ENCODE measurements at regions not wholly inside any gene's neighbourhood (a gene's known extent, or its start where the extent isn't known, plus 50 kb on each side); places are given as distances from the start of the nearest gene placed in this dataset.

DNA sequence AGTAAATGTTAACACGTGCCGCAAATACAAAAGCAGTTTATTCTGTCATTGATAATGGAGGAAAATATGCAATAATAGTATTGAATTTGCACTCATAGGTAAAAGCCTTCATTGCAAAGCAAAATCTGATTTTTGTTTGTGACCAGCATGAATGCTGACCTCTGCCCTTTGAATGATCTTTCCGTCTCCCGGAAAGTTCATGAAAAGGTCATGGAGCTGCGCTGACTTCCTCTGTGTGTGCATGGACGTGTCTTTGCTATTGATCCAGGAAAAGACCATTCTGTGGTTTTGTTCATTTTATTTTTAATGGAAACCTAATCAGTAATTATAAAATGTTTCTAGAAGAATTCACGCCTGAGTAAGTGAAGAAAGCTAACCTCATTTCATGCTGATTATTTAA, 320.0 kb downstream of the MTX2 start:
- TF ChIP-seq, protein P1, sequence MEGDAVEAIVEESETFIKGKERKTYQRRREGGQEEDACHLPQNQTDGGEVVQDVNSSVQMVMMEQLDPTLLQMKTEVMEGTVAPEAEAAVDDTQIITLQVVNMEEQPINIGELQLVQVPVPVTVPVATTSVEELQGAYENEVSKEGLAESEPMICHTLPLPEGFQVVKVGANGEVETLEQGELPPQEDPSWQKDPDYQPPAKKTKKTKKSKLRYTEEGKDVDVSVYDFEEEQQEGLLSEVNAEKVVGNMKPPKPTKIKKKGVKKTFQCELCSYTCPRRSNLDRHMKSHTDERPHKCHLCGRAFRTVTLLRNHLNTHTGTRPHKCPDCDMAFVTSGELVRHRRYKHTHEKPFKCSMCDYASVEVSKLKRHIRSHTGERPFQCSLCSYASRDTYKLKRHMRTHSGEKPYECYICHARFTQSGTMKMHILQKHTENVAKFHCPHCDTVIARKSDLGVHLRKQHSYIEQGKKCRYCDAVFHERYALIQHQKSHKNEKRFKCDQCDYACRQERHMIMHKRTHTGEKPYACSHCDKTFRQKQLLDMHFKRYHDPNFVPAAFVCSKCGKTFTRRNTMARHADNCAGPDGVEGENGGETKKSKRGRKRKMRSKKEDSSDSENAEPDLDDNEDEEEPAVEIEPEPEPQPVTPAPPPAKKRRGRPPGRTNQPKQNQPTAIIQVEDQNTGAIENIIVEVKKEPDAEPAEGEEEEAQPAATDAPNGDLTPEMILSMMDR (IDR thresholded peaks at IDR 0.05; ENCODE audit: low read depth, low read length) = no peak
- no peak for DNase-seq

DNA sequence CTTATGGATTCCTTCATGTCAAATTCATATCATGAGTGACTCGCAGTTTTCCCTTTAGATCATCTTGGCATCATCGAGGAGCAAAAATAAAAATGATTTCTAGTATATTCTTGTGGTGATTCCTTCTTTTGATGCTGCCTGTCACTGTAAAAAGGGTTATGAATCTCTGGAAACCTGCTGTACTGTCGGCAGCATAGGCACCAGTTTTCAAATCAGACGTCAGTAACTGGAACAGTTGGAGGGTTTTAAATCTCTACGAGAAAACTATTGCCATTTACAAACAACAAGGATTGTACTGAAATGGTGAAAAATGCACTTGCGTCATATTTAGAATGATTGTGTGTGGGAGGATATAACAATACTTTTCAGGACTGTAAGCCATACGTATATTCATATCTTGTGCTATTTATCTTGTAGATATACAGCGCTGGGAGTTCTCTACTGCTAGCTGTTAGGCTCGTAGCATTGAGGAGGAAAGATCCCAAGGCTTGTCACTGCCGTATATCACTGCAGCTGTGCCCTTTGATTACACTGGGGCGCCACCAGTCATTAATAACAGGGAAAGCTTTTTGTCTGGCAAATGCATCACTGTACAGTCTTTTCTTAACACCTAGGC, 320.7 kb downstream of the MTX2 start:
- Histone ChIP-seq H3K36me3 (no peaks in the 10 kb centered on the region), H3K9me3 (no peaks in the 10 kb centered on the region), H3K27me3 (no peaks in the 10 kb centered on the region), H3K4me3 (ENCODE audit: low read depth, low read length) (no peak overlapping the region), H3K4me1 (no peaks in the 10 kb centered on the region)
- no peak for DNase-seq
- TF ChIP-seq, protein P1 (IDR thresholded peaks at IDR 0.05; ENCODE audit: low read depth, low read length) = no peak

More for the DNA sequence above, 320.0 kb downstream of the MTX2 start:
- Histone ChIP-seq H3K4me3 (ENCODE audit: low read depth, low read length) (no peak overlapping the region), H3K27me3 (no peaks in the 10 kb centered on the region), H3K9me3 (no peaks in the 10 kb centered on the region), H3K36me3 (no peaks in the 10 kb centered on the region), H3K4me1 (no peaks in the 10 kb centered on the region)

DNA sequence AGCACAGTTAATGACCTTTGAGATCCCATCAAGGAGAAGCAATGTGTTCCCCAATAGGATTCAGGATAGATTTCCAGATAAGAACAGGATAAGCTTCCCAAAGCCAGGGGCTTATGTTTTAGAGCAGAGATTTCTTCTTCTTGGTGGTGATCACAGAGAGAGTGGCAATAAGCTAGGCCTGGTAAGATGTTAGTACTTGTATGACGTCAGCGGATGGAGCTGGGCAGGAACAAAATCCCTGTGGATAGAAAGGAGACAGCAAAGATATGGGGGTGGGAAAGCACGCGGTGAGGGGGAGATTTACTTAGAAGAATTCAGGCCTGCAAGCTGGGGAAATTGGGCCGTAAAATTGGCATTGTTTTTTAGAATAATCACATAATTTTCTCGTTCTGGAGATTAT, 323.0 kb downstream of the MTX2 start:
- H3K36me3 ChIP-seq = no peaks in the 10 kb centered on the region
- H3K27me3 ChIP-seq = no peaks in the 10 kb centered on the region
- no peak overlapping the region for H3K4me3 ChIP-seq (ENCODE audit: low read depth, low read length)
- TF ChIP-seq, protein P1 (IDR thresholded peaks at IDR 0.05; ENCODE audit: low read depth, low read length) = no peak
- H3K9me3 ChIP-seq = no peaks in the 10 kb centered on the region
- DNase-seq = no peak
- no peaks in the 10 kb centered on the region for H3K4me1 ChIP-seq

DNA sequence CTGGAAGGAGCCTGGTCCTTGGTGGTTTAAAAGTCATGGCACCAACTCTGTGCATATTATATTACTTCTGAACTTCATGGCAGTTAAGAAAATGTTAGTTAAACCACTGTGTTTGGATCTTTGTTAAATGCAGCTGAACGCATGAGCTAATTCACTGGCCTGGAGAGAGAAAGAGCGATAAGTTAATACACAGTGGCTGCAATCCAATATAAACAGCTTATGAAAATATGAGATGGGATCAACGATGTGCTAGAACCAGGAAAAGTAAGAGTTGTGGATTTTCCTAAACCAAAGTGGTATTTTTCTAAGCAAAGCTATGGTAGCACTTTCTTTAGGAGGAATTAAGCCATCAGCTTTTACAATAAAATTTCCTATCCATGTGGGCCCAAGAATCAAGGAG, 326.7 kb downstream of the MTX2 start:
- TF ChIP-seq, protein P1 (IDR thresholded peaks at IDR 0.05; ENCODE audit: low read depth, low read length) = no peak
- no peaks in the 10 kb centered on the region for H3K4me1 ChIP-seq
- no peaks in the 10 kb centered on the region for H3K9me3 ChIP-seq
- no peak for DNase-seq
- H3K27me3 ChIP-seq = no peaks in the 10 kb centered on the region
- H3K36me3 ChIP-seq = no peaks in the 10 kb centered on the region
- H3K4me3 ChIP-seq (ENCODE audit: low read depth, low read length) = no peak overlapping the region

DNA sequence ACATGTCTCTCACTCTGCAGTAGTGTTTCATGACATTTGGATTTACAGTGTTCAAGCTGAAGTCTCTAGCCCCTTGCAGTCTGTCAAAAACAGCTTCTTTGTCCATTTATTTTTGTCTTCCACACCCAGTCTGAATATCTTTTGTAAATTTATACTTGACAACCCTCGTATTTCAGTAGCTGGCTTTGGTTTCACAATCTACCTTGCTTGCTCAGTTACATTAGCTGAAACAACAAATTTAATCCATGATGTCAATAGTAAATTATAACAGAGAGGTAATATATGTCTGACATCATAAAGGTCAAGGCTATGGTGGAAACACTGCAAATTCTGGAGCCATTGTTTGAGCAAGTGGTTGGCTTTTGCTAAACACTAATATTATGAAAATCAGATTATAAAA, 328.7 kb downstream of the MTX2 start:
- Histone ChIP-seq H3K9me3 (no peaks in the 10 kb centered on the region), H3K36me3 (no peaks in the 10 kb centered on the region), H3K4me1 (no peaks in the 10 kb centered on the region), H3K4me3 (ENCODE audit: low read depth, low read length) (no peak overlapping the region), H3K27me3 (no peaks in the 10 kb centered on the region)
- TF ChIP-seq, protein P1 (IDR thresholded peaks at IDR 0.05; ENCODE audit: low read depth, low read length) = no peak
- DNase-seq = no peak

DNA sequence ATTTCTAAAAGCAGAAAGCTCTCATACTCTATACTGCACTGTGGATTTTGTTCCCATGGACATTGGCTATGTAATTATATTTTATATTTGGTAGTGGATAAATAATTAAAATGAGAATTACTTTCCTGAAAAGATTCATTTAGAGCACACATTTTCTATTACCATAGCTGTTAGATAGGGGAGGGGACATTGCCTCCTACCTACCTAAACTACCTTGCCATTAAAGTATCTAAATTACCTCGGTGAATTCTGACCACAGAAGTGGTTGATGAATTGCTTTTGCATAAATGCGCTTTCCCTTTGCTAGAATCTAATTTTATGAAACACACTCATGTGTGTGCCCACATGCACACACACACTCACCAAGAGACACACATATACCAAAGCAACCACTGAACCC, 329.1 kb downstream of the MTX2 start:
- H3K9me3 ChIP-seq = no peaks in the 10 kb centered on the region
- no peak for DNase-seq
- TF ChIP-seq, protein P1 (IDR thresholded peaks at IDR 0.05; ENCODE audit: low read depth, low read length) = no peak
- no peaks in the 10 kb centered on the region for H3K27me3 ChIP-seq
- H3K4me3 ChIP-seq (ENCODE audit: low read depth, low read length) = no peak overlapping the region
- no peaks in the 10 kb centered on the region for H3K4me1 ChIP-seq
- no peaks in the 10 kb centered on the region for H3K36me3 ChIP-seq
